Activated CD4-positive, CD25-positive, alpha-beta regulatory T cell treated with anti-CD3 and anti-CD28 coated beads, Interleukin-2, amount 50 U/mL, for 16 hours (primary cell): ENCODE measurements at regions not wholly inside any gene's neighbourhood (a gene's known extent, or its start where the extent isn't known, plus 50 kb on each side); places are given as distances from the start of the nearest gene placed in this dataset.

Source experiments
- DNase-seq: peaks from one replicate; pipeline ENCODE4 v3.0.0-alpha.2; 2020; ENCODE audit warnings: low read depth, low spot score

DNA sequence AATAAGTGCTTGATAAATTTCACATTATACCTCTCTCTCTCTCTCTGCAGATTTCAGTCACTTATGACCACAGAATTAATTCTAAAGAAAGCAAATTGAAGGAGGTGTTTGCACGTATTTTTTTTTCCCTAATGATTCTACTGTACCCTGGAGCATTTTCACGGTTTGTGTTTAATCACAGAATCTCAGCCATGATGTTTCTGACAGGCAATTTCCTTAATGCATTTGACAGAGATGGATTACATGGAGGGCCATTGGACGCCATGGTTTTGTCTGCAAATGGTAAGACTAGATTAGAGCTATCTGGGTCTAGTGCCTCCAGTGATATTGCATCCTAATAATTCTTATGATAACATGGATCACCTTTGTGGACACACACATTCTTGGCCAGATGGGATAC is 147.5 kb upstream of the RBFOX1 start:
- DNase-seq: no peak

GRCh38 chr16:7183768-7184167 is 148.9 kb upstream of the RBFOX1 start:
- DNase-seq: no peak

- no peak for DNase-seq
These were observed 150.0 kb upstream of the RBFOX1 start for GRCh38 chr16:7182510-7183109.

DNA sequence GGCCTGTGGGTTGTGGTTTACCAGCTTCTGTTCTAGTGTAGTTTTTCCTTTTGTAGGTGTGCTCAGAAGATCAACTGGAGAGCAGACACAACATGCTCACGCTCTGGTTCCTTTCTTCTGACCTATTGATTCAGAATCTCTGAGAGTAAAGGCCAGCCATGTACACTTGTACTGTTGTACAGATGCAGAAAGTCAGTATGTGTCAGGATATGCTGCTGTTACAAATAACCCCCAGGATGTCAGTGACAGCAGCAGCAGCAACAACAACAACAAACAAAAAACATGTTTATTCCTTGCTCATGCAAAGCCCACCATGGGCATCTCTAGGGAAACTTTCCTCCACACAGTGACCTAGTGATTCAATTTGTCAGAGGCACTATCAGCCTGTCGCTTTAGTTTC is 154.8 kb upstream of the RBFOX1 start:
- DNase-seq: no peak

GRCh38 chr16:7171151-7171550 is 161.5 kb upstream of the RBFOX1 start:
- DNase-seq: no peak

- DNase-seq: no peak
These were observed 165.0 kb upstream of the RBFOX1 start for GRCh38 chr16:7167626-7168025.

DNA sequence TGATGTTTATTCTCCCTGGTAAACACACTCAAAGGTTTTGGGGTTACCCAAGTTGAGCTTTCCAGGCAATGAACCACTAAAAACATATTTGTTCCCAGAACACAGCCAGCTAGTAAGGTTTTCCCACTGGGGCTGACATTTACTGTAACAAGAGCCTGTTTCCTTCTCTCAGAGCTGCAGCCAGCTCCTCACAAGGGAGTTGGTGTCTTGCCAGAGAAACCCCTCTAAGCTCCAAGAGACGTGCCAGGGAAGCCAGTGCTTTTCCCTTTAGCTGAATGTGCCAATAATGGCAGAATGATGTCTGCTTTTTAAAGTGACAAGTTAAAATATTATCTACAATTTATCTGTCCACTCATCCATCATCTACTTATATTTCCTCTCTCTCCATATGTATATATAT is 170.8 kb upstream of the RBFOX1 start:
- DNase-seq: no peak

- DNase-seq: no peak
These were observed 172.6 kb upstream of the RBFOX1 start for GRCh38 chr16:7160093-7160492.

- DNase-seq: no peak
These were observed 174.2 kb upstream of the RBFOX1 start for GRCh38 chr16:7158481-7158880.

DNA sequence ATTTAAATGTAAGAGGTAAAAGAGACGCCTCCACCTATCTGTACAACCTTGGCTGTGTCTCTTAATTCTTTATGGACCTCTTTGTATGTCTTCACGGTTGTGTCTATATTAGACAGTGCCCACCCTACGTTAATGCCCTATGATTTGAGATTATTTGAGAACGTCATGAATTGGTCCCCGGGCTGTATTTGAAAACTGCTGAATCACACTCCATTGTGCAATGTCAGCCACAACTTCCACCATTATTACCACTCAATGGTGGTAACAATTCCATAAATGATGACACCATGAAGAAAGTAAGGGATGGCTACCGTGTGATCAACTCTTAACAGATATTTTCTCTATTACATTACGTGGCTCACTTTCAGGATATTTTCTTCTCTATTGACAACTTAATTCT is 182.4 kb upstream of the RBFOX1 start:
- DNase-seq: no peak

- no peak for DNase-seq
These were observed 184.0 kb upstream of the RBFOX1 start for GRCh38 chr16:7148606-7149005.

DNA sequence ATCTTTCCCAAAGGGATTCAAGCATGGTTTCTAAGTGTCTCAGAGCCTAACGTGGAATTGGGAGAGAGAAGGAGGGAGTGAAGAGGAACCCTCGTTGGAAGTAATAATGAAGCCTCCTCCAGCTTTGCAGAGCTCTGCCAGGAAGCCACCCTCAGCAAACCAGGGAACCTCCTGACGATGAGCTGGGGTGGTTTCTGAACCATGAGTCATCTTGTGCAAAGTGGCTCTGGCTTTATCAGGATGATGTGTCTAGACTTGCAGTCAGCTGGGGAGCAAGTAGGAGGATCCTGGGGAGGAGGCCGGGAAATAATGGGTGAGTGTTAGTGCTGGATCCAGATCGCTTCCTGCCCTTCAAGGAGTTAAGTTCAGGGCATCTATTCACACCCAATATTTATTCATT is 191.7 kb upstream of the RBFOX1 start:
- no peak for DNase-seq

GRCh38 chr16:7137560-7138330 is 194.9 kb upstream of the RBFOX1 start:
- no peak for DNase-seq

GRCh38 chr16:7132465-7132864 is 200.2 kb upstream of the RBFOX1 start:
- no peak for DNase-seq

DNA sequence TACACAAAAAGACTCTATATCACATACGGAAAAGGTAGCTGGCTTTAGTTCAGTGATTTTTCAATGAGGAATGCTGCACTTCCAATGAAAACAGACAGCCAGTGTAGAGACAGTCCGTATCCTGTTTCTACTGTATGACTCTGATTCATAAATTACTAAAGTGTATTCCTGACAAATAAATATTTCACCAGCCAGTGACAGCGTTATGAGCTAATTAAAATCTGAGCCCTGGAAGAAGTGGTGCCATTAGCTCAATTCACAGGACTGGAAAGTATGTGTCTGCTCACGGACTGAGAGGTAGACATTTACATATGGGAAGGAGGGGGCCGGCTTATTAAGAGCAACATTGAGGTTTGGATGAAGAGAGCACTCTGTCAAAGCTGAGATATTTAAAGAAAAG is 207.9 kb upstream of the RBFOX1 start:
- no peak for DNase-seq

DNA sequence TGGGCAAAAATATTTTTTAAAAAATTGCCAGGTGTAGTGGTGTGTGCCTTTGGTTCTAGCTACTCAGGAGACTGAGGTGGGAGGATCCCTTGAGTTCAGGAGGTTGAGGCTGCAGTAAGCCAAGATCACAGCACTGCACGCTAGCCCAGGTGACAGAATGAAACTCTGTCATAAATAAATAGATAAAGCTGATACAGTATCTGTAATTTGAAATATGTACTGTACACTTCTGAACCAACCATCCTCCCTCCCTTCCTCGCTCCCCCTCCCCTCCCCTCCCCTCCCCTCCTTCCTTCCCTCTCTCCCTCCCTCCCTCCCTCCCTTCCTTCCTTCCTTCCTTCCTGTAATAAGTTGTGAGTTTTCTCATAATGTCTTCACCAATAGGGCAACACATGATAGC is 208.4 kb upstream of the RBFOX1 start:
- DNase-seq: no peak

DNA sequence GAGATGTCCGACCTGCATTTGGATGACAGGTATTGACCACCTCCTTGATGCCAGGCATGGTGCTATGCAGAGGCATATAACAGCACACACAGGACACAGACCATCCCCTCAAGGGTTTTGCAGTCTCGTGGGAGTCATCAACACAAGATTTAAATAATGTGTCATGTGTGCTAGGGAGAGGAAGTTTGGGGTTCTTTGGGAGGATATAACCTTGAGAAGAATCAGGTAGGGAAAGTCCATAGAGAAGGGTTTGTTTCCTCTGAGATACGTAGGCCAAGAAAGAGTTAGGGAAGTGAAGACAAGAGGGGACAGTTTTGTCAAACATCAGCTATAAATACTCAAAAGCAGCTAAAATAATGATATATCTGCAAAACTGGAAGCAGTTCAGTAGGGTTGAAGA is 215.9 kb upstream of the RBFOX1 start:
- no peak for DNase-seq

- no peak for DNase-seq
These were observed 216.7 kb upstream of the RBFOX1 start for GRCh38 chr16:7115898-7116297.

DNA sequence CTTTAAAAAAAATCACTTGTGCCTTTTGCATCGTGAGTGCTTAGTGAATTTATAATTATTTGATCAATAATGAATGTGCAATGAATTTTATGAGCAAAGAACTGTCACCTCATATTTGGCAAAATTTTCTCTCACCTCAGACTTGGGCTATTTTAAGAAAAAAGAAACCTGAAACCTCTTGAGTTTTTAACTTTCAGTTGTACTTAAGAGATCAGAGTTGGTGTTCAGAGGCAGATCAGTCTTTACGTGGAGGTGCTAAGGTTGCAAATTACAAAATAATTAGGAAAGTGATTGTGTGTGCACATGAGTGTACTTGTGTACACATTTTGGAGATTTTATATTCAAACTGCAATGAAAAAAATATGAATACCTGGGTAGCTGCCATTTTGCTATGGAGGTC is 218.7 kb upstream of the RBFOX1 start:
- DNase-seq: no peak

DNA sequence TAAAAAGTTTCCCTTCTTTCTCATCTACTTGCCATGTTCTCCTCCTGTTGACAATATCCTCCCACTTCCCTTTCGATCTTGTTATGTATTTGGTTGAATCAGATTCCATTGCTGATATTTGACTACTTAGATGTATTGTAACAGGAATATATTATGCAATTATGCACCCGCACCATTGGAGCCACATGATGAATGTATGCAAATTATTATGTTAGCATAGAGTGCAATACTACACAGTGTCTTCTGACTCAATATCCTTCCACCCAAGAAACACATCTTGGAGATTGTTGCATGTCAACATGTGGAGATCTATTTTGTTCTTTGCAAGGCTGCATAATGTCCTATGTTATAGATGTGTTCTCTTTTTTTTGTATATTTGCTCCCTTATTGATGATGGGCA is 219.2 kb upstream of the RBFOX1 start:
- DNase-seq: no peak

GRCh38 chr16:7111265-7111664 is 221.4 kb upstream of the RBFOX1 start:
- no peak for DNase-seq

DNA sequence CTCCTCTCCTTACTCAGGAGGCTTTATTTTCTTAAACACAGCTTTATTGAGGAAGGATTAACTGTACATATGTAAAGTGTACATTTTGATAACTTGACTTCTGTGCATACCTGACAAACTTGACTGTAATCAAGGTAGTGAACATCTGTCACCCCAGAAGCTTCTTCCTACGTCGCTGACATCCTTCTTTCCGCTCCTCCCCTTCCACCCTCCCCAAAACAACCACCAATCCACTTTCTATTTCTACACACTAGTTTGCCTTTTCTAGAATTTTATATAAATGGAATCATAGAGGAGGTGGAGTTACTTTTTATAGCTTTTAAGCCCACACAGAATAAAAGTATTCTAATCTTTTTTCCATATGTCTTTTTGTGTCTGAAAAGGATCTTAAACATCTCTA is 225.2 kb upstream of the RBFOX1 start:
- DNase-seq: no peak

DNA sequence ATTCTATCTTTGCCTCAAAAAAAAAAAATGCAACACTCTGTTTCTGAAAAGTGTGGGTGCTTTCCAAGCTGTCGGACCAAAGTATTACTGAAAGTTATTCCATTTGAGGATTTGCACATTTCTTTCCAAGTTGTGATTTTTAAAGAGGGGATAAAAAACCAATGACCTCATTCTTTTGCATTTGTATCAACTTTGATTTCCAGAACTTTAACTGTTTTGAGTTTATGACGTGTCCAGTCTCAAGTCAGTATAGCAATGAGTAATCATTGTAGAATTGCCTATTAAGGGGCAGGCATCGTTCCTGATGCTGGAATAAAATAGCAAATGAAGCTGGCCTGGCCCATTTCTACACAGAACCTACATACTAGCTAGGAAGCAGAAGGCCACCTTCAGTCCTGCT is 229.6 kb upstream of the RBFOX1 start:
- no peak for DNase-seq

DNA sequence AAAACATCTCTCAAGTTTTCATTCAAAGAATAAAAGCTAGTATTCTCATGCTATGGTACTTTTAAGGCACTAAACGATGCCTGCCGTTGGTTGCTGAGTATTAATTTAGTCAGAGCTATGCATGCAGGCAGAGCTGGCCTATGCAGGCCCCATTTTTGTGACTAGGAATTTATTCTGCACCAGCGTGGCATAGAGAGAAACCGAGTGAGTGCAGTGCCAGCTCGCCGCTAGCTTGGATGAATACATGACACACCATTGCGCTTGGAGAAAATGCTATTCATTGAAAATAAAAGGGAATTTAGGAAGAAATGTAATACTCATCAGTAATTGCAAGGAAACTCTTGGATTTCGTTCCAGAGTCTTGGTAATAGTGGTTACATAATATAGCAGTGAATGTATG is 231.6 kb upstream of the RBFOX1 start:
- no peak for DNase-seq
